Parathyroid adenoma (tissue), 2 donors: ENCODE measurements at regions not wholly inside any gene's neighbourhood (a gene's known extent, or its start where the extent isn't known, plus 50 kb on each side); places are given as distances from the start of the nearest gene placed in this dataset.

Experiments used
- H2AFZ ChIP-seq: fragments of 300-600 bp; sonication (generic); one replicate; pipeline ENCODE4 v1.7.0; 2017; ENCODE audit warnings: antibody characterized with exemption, mild to moderate bottlenecking
- H3K27ac ChIP-seq: fragments of 300-600 bp; sonication (generic); one replicate; pipeline ENCODE4 v1.7.0; 2017
- H3K27me3 ChIP-seq: fragments of 300-600 bp; sonication (generic); one replicate; pipeline ENCODE4 v1.7.0; 2017; ENCODE audit warnings: low read length; ENCODE audit not compliant: control insufficient read depth, insufficient read depth
- H3K36me3 ChIP-seq: fragments of 300-600 bp; sonication (generic); one replicate; pipeline ENCODE4 v1.7.0; 2017; ENCODE audit warnings: low read length; ENCODE audit not compliant: control insufficient read depth, insufficient read depth
- H3K4me1 ChIP-seq: fragments of 300-600 bp; sonication (generic); one replicate; pipeline ENCODE4 v1.7.0; 2017; ENCODE audit warnings: control low read depth
- H3K4me2 ChIP-seq: fragments of 300-600 bp; sonication (generic); one replicate; pipeline ENCODE4 v1.7.0; 2017; ENCODE audit warnings: low read length
- H3K4me3 ChIP-seq: fragments of 300-600 bp; sonication (generic); one replicate; pipeline ENCODE4 v1.7.0; 2017; ENCODE audit warnings: low read depth, low read length
- H3K79me2 ChIP-seq: fragments of 300-600 bp; sonication (generic); one replicate; pipeline ENCODE4 v1.7.0; 2017; ENCODE audit warnings: control low read depth
- H3K9ac ChIP-seq: fragments of 300-600 bp; sonication (generic); one replicate; pipeline ENCODE4 v1.7.0; 2017; ENCODE audit warnings: mild to moderate bottlenecking
- H3K9me3 ChIP-seq: fragments of 300-600 bp; sonication (generic); one replicate; pipeline ENCODE4 v1.7.0; 2017; ENCODE audit warnings: low read length; ENCODE audit not compliant: control insufficient read depth
- TF ChIP-seq, protein P1 (sequence below): fragments of 300-600 bp; sonication (generic); IDR thresholded peaks from one replicate; pipeline ENCODE4 v1.7.0; 2017; ENCODE audit warnings: antibody characterized with exemption, mild to moderate bottlenecking
- donor health status: primary hyperparathyroidism.

DNA sequence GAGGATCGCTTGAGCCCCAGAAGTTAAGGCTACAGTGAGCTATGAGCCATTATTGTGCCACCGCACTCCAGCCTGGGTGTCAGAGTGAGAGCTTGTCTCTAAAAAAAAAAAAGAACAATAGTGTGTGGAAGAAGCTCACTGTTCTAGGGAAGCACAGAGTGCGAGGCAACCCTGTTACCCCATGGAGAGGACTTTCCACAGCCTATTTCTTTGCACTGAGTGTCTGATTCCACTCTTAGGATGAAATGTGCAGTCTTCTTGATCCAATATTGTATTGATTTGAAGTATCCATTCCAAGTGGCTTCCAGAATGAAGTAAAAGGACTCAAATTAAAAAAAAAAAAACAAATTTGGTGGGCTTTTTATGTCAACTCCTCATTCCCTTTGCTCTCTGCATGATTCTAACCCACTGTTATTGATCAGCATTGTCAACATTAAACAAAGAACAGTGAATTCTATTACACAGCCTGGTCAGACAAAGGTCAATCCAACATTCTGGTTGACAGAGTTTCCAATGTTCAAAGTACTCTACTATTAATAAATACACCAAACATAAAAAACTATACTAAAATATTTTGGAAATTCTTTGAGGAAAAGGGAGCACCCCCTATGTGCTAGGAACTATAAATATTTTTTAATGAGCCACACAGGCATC is 150.2 kb upstream of the PTPRG start:
- TF ChIP-seq, protein P1, sequence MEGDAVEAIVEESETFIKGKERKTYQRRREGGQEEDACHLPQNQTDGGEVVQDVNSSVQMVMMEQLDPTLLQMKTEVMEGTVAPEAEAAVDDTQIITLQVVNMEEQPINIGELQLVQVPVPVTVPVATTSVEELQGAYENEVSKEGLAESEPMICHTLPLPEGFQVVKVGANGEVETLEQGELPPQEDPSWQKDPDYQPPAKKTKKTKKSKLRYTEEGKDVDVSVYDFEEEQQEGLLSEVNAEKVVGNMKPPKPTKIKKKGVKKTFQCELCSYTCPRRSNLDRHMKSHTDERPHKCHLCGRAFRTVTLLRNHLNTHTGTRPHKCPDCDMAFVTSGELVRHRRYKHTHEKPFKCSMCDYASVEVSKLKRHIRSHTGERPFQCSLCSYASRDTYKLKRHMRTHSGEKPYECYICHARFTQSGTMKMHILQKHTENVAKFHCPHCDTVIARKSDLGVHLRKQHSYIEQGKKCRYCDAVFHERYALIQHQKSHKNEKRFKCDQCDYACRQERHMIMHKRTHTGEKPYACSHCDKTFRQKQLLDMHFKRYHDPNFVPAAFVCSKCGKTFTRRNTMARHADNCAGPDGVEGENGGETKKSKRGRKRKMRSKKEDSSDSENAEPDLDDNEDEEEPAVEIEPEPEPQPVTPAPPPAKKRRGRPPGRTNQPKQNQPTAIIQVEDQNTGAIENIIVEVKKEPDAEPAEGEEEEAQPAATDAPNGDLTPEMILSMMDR: no peak
- H3K27ac ChIP-seq: no peak overlapping the region

DNA sequence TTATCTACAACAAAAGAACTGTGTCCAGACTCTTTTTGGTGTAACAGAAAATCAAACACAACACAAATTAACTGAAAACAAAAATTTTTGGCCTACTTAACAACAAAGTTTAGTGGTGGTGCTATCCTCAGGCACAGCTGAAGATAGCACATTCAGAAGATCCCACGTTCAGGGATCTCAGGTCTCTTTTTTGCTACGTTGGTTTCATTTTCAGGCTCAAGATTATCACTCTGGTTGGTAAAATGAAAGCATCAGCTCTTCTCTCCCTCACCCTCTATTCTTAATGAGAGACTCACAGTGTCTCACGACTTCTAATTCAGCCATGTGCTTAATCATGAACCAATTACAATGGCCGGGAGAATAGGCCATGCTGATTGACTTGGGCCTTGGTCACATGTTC is 146.9 kb upstream of the PTPRG start:
- Histone ChIP-seq H3K27me3 (no peaks in the 10 kb centered on the region), H3K9ac (no peak overlapping the region), H2AFZ (no peak overlapping the region), H3K27ac (no peak overlapping the region), H3K4me3 (no peak overlapping the region), H3K9me3 (no peaks in the 10 kb centered on the region), H3K79me2 (no peaks in the 10 kb centered on the region), H3K36me3 (no peaks in the 10 kb centered on the region), H3K4me1 (no peaks in the 10 kb centered on the region), H3K4me2 (no peak overlapping the region)
- TF ChIP-seq, protein P1: no peak

More for the DNA sequence above, 150.2 kb upstream of the PTPRG start:
- Histone ChIP-seq H3K36me3 (no peaks in the 10 kb centered on the region), H3K4me2 (no peak overlapping the region), H3K9ac (no peak overlapping the region), H2AFZ (no peak overlapping the region), H3K79me2 (no peaks in the 10 kb centered on the region), H3K27me3 (no peaks in the 10 kb centered on the region), H3K4me1 (no peaks in the 10 kb centered on the region), H3K9me3 (no peaks in the 10 kb centered on the region), H3K4me3 (no peak overlapping the region)

DNA sequence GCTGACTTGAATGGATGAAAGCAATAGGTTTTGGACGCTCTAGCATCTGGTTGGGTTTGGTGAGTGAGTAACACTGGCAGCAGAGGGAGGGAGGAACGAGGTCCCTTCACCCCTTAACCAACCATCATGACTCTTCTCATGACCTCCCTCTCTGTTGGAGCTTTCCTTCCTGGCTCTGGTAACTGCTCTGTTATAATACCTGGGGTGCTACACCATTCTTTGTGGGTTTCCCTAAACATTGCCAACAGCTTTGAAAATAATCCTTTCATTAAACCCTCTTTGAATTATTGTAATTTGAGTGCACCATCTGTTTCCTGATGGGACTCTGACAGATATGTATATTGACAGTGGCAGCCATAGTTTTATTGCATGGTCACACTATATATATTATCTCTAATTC is 146.2 kb upstream of the PTPRG start:
- Histone ChIP-seq H3K36me3 (no peaks in the 10 kb centered on the region), H3K27ac (no peak overlapping the region), H3K9ac (no peak overlapping the region), H3K4me1 (no peaks in the 10 kb centered on the region), H3K4me3 (no peak overlapping the region), H3K9me3 (no peaks in the 10 kb centered on the region), H2AFZ (no peak overlapping the region), H3K4me2 (no peak overlapping the region), H3K27me3 (no peaks in the 10 kb centered on the region), H3K79me2 (no peaks in the 10 kb centered on the region)
- TF ChIP-seq, protein P1: no peak

DNA sequence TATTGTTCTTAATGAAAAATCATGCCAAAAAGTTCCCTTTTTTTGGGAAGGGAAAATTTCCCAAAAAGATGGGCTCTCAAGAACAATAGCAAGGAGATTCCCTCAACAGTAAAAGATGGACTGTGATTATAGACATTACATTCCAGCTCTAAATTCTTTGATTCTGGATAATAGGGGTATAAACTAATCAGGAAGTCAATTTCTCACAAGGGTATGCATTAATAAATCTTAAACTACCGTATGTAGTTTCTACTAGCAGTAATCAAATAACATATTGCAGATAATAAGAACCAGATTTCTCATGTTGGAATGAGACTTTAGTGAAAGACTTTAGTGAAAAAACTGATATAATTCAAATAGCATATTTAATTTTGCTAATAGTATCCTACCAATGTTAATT is 144.8 kb upstream of the PTPRG start:
- no peaks in the 10 kb centered on the region for H3K9me3 ChIP-seq
- H3K4me1 ChIP-seq: no peaks in the 10 kb centered on the region
- TF ChIP-seq, protein P1: no peak
- H3K27me3 ChIP-seq: no peaks in the 10 kb centered on the region
- H2AFZ ChIP-seq: no peak overlapping the region
- H3K4me2 ChIP-seq: no peak overlapping the region
- no peak overlapping the region for H3K4me3 ChIP-seq
- no peak overlapping the region for H3K9ac ChIP-seq
- no peak overlapping the region for H3K27ac ChIP-seq
- H3K79me2 ChIP-seq: no peaks in the 10 kb centered on the region
- no peaks in the 10 kb centered on the region for H3K36me3 ChIP-seq

DNA sequence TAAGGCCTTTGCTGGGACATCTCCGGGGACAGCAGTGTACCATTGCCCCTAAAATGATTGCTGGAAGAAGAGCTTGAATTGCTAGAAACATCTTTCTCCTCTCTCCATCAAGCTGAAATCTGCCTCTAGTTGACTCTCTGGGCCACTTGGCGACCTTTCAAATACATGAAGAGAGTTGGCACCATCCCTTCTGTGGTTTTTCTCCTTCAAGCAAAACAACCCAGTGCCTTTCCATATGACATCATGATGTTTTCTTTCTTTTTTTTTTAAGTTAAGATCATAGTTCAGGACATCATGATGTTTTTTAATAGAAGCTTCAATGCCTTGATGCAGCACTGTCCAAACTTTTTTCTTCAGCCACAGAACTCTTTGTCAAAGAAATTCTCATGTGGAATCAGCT is 144.0 kb upstream of the PTPRG start:
- Histone ChIP-seq H3K79me2 (no peaks in the 10 kb centered on the region), H3K36me3 (no peaks in the 10 kb centered on the region), H3K9ac (no peak overlapping the region), H3K4me2 (no peak overlapping the region), H3K27ac (no peak overlapping the region), H3K9me3 (no peaks in the 10 kb centered on the region), H3K4me3 (no peak overlapping the region), H3K27me3 (no peaks in the 10 kb centered on the region), H2AFZ (no peak overlapping the region), H3K4me1 (no peaks in the 10 kb centered on the region)
- TF ChIP-seq, protein P1: no peak
